K562 (cell line): ENCODE measurements at regions not wholly inside any gene's neighbourhood (a gene's known extent, or its start where the extent isn't known, plus 50 kb on each side); places are given as distances from the start of the nearest gene placed in this dataset.
A peak's percentile ranks its signal among the peaks of the same experiment; 100 is the strongest.

Source experiments
- AFF4 ChIP-seq: sonication (generic); formaldehyde crosslinking; IDR thresholded peaks from 2 replicates; pipeline ENCODE4 v1.8.0; 2023; ENCODE audit warnings: mild to moderate bottlenecking, missing genetic modification reagents
- ATF4 ChIP-seq: fragments of 450-650 bp; formaldehyde crosslinking; IDR thresholded peaks from 2 replicates; pipeline ENCODE4 v1.4.0; 2022; ENCODE audit warnings: mild to moderate bottlenecking, moderate library complexity
- CTBP1 ChIP-seq: fragments of 450-650 bp; IDR thresholded peaks from 2 replicates; pipeline ENCODE4 v1.6.1; 2016; ENCODE audit warnings: borderline replicate concordance
- EHMT2 ChIP-seq: fragments of 450-650 bp; IDR thresholded peaks from 2 replicates; pipeline ENCODE4 v1.6.1; 2018; ENCODE audit warnings: antibody characterized with exemption
- KAT7 ChIP-seq: sonication (generic); formaldehyde crosslinking; IDR thresholded peaks from 2 replicates; pipeline ENCODE4 v1.8.0; 2022; ENCODE audit warnings: missing genetic modification reagents, mild to moderate bottlenecking, borderline replicate concordance
- NONO ChIP-seq, 2 experiments: fragments of 200-400 bp in 1 of 2; fragments of 450-650 bp in 1 of 2; formaldehyde crosslinking in 1 of 2; IDR thresholded peaks; 2 replicates each; pipeline ENCODE4 v1.6.1; 2017; ENCODE audit warnings: low read depth in 2 of 2, mild to moderate bottlenecking in 2 of 2, moderate library complexity in 2 of 2, low read length in 1 of 2
- NRF1 ChIP-seq, 2 experiments: fragments of 450-650 bp; IDR thresholded peaks in 1 of 2; conservative IDR thresholded peaks in 1 of 2; 2 replicates each; pipeline ENCODE4 v1.6.1; 2014; ENCODE audit warnings: mild to moderate bottlenecking in 2 of 2
- RUNX1 ChIP-seq: sonication (generic); IDR thresholded peaks from 2 replicates; pipeline ENCODE4 v1.6.1; 2016; ENCODE audit warnings: antibody characterized with exemption, low read depth
- SMARCA5 ChIP-seq: fragments of 450-650 bp; IDR thresholded peaks from 2 replicates; pipeline ENCODE4 v1.6.1; 2016
- TEAD4 ChIP-seq, 2 experiments: sonication (generic) in 1 of 2; formaldehyde crosslinking in 1 of 2; IDR thresholded peaks; 2 replicates each; pipeline versions ENCODE4 v1.6.1 to v1.8.0; 2012 to 2022; ENCODE audit warnings: borderline replicate concordance in 1 of 2, inconsistent platforms in 1 of 2, low read length in 1 of 2, mild to moderate bottlenecking in 1 of 2, missing genetic modification reagents in 1 of 2
- TGIF2 ChIP-seq: sonication (generic); formaldehyde crosslinking; IDR thresholded peaks from 2 replicates; pipeline ENCODE4 v1.8.1; 2022; ENCODE audit warnings: mild to moderate bottlenecking, missing genetic modification reagents, moderate library complexity
- U2AF1 ChIP-seq: fragments of 200-400 bp; formaldehyde crosslinking; optimal IDR thresholded peaks from 2 replicates; pipeline ENCODE3; 2017; ENCODE audit warnings: mild to moderate bottlenecking, low read depth, low read length, moderate library complexity
- ZBTB12 ChIP-seq: fragments of 250-450 bp; sonication (Bioruptor Pico); IDR thresholded peaks from 2 replicates; pipeline ENCODE4 v1.4.0; 2020
- ZNF232 ChIP-seq: sonication (generic); formaldehyde crosslinking; IDR thresholded peaks from 2 replicates; pipeline ENCODE4 v1.8.0; 2022; ENCODE audit warnings: mild to moderate bottlenecking, missing genetic modification reagents
- TF ChIP-seq, protein P1 (sequence below), 2 experiments: IDR thresholded peaks; 2 replicates each; pipeline ENCODE4 v1.6.1; 2012; ENCODE audit warnings: improper control_type of control experiment in 2 of 2, low read depth in 2 of 2, low read length in 2 of 2, borderline replicate concordance in 1 of 2
- TF ChIP-seq, protein P2 (sequence below): fragments of 450-650 bp; IDR thresholded peaks from 2 replicates; pipeline ENCODE4 v1.6.1; 2014; ENCODE audit warnings: low read depth, mild to moderate bottlenecking, moderate library complexity, borderline replicate concordance

DNA sequence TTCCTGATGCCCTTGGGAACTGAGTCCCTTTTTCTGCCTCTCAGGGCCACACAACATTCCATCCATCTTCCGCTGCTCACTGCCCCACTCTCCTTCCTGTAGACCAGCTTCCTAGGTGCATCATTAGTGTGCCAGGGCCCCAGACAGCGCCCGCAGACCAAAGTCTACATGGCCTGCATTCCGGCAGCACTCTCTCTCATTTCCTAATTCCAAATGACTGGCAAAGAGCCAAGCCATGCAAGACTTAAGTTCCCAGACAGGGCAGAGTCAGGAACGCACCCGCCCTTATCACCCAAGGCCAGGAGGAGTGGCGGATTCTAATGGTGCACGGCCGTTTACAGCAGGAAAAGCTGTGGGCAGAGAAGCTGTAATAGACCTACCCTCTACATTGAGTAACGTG is 159.8 kb upstream of the ARID1B start (continued):
- TF ChIP-seq ZBTB12 (no peak), EHMT2 (no peak), SMARCA5 (no peak), CTBP1 (no peak), TGIF2 (CRISPR knock-in tag) (no peak), NONO (IDR thresholded peaks at IDR 0.05; ENCODE audit: low read depth in 2 of 2, low read length in 1 of 2) (no peak), ZNF232 (CRISPR knock-in tag) (no peak), RUNX1 (no peak), AFF4 (no peak), U2AF1 (no peak), NRF1 (conservative IDR thresholded peaks at IDR 0.05 in 1 of 2, IDR thresholded peaks at IDR 0.05 in 1 of 2) (0 out of 4 replicates have a peak, but pooled peaks of 1 of the 2 experiments have one; percentile 12), ATF4 (CRISPR knock-in tag) (no peak), KAT7 (no peak), TEAD4 (IDR thresholded peaks at IDR 0.05; ENCODE audit: low read length) (peak; percentile 61), TEAD4 (CRISPR knock-in tag; IDR thresholded peaks at IDR 0.05; ENCODE audit: borderline replicate concordance) (no peak)
- TF ChIP-seq, protein P1, sequence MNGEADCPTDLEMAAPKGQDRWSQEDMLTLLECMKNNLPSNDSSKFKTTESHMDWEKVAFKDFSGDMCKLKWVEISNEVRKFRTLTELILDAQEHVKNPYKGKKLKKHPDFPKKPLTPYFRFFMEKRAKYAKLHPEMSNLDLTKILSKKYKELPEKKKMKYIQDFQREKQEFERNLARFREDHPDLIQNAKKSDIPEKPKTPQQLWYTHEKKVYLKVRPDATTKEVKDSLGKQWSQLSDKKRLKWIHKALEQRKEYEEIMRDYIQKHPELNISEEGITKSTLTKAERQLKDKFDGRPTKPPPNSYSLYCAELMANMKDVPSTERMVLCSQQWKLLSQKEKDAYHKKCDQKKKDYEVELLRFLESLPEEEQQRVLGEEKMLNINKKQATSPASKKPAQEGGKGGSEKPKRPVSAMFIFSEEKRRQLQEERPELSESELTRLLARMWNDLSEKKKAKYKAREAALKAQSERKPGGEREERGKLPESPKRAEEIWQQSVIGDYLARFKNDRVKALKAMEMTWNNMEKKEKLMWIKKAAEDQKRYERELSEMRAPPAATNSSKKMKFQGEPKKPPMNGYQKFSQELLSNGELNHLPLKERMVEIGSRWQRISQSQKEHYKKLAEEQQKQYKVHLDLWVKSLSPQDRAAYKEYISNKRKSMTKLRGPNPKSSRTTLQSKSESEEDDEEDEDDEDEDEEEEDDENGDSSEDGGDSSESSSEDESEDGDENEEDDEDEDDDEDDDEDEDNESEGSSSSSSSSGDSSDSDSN (IDR thresholded peaks at IDR 0.05; ENCODE audit: borderline replicate concordance in 1 of 2, low read depth in 2 of 2, low read length in 2 of 2), result no peak
- TF ChIP-seq, protein P2, sequence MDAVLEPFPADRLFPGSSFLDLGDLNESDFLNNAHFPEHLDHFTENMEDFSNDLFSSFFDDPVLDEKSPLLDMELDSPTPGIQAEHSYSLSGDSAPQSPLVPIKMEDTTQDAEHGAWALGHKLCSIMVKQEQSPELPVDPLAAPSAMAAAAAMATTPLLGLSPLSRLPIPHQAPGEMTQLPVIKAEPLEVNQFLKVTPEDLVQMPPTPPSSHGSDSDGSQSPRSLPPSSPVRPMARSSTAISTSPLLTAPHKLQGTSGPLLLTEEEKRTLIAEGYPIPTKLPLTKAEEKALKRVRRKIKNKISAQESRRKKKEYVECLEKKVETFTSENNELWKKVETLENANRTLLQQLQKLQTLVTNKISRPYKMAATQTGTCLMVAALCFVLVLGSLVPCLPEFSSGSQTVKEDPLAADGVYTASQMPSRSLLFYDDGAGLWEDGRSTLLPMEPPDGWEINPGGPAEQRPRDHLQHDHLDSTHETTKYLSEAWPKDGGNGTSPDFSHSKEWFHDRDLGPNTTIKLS, result no peak
